CD4-positive, alpha-beta T cell treated with Interleukin-4 for 4 hours (primary cell): ENCODE measurements at regions not wholly inside any gene's neighbourhood (a gene's known extent, or its start where the extent isn't known, plus 50 kb on each side); places are given as distances from the start of the nearest gene placed in this dataset.
A peak's percentile ranks its signal among the peaks of the same experiment; 100 is the strongest.

Experiments
- DNase-seq: peaks from one replicate; pipeline ENCODE4 v3.0.0-alpha.2; 2020

GRCh38 chr2:37869304-37869703, 55.8 kb upstream of the RMDN2 start:
- no peak for DNase-seq

- no peak for DNase-seq
Observed at GRCh38 chr2:37869771-37870170, 55.3 kb upstream of the RMDN2 start.

- DNase-seq: no peak
Observed at GRCh38 chr2:37870829-37871228, 54.3 kb upstream of the RMDN2 start.

- peak; percentile 30 for DNase-seq
Observed at GRCh38 chr2:37871456-37872191, 53.5 kb upstream of the RMDN2 start.

GRCh38 chr2:37872192-37872750, 52.8 kb upstream of the RMDN2 start:
- no peak for DNase-seq

GRCh38 chr2:37873229-37873628, 51.9 kb upstream of the RMDN2 start:
- no peak for DNase-seq

GRCh38 chr2:37873749-37874330, 51.2 kb upstream of the RMDN2 start:
- no peak for DNase-seq

- no peak for DNase-seq
Observed at GRCh38 chr2:37874470-37874869, 50.6 kb upstream of the RMDN2 start.
